ENCODE measurements at regions not wholly inside any gene's neighbourhood (a gene's known extent, or its start where the extent isn't known, plus 50 kb on each side); places are given as distances from the start of the nearest gene placed in this dataset.

DNA sequence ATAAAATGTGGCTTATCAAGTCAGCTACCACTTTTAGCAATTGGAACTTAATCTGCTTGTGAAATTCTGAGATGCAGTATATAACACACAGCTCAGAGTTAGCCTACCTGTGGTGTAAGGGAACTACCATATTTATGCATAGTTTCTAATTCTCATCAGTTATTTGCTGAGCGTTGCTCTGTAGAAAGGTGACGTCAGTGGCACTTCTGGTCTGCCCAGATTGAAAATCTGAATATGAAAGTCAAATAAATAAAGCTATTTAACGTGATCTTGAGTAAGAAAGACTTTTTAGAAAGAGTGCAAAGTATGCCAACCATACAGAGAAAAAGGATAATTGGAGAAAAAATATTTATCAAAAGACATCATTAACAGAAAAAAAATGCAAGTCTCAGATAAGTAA, 938.9 kb upstream of the NOVA1 start:
- TF ChIP-seq EZH2 (IDR thresholded peaks at IDR 0.05; ENCODE audit: borderline replicate concordance, insufficient read depth, low read length, poor library complexity, severe bottlenecking) (no peak), CTCF (IDR thresholded peaks at IDR 0.05; ENCODE audit: poor library complexity, severe bottlenecking) (no peak), SMC3 (conservative IDR thresholded peaks at IDR 0.05; ENCODE audit: poor library complexity) (no peak), MXI1 (conservative IDR thresholded peaks at IDR 0.05; ENCODE audit: poor library complexity, severe bottlenecking) (no peak), EP300 (conservative IDR thresholded peaks at IDR 0.05; ENCODE audit: poor library complexity, severe bottlenecking) (no peak), TAF1 (IDR thresholded peaks at IDR 0.05; ENCODE audit: low read depth) (no peak), RAD21 (conservative IDR thresholded peaks at IDR 0.05) (no peak), POLR2AphosphoS5 (IDR thresholded peaks at IDR 0.05) (no peak)
- TF ChIP-seq, protein P1, sequence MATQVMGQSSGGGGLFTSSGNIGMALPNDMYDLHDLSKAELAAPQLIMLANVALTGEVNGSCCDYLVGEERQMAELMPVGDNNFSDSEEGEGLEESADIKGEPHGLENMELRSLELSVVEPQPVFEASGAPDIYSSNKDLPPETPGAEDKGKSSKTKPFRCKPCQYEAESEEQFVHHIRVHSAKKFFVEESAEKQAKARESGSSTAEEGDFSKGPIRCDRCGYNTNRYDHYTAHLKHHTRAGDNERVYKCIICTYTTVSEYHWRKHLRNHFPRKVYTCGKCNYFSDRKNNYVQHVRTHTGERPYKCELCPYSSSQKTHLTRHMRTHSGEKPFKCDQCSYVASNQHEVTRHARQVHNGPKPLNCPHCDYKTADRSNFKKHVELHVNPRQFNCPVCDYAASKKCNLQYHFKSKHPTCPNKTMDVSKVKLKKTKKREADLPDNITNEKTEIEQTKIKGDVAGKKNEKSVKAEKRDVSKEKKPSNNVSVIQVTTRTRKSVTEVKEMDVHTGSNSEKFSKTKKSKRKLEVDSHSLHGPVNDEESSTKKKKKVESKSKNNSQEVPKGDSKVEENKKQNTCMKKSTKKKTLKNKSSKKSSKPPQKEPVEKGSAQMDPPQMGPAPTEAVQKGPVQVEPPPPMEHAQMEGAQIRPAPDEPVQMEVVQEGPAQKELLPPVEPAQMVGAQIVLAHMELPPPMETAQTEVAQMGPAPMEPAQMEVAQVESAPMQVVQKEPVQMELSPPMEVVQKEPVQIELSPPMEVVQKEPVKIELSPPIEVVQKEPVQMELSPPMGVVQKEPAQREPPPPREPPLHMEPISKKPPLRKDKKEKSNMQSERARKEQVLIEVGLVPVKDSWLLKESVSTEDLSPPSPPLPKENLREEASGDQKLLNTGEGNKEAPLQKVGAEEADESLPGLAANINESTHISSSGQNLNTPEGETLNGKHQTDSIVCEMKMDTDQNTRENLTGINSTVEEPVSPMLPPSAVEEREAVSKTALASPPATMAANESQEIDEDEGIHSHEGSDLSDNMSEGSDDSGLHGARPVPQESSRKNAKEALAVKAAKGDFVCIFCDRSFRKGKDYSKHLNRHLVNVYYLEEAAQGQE (IDR thresholded peaks at IDR 0.05; ENCODE audit: borderline replicate concordance): no peak
- Histone ChIP-seq H3K79me2 (replicated peaks; ENCODE audit: insufficient read depth, low read length) (no peaks in the 10 kb centered on the region), H4K20me1 (ENCODE audit: insufficient read depth) (no peaks in the 10 kb centered on the region), H3K27me3 (ENCODE audit: insufficient read depth, low read depth, low read length) (no peaks in the 10 kb centered on the region), H2AFZ (ENCODE audit: low read depth, low read length) (no peak overlapping the region), H3K9me2 (ENCODE audit: insufficient read depth, low read length) (no peaks in the 10 kb centered on the region), H3K4me3 (ENCODE audit: low read length) (no peak overlapping the region), H3K27ac (ENCODE audit: low read length) (no peak overlapping the region), H3K9me3 (ENCODE audit: low read length) (peaks cover 5% of the 10 kb centered on the region), H3K9ac (ENCODE audit: low read length) (no peak overlapping the region), H3K36me3 (ENCODE audit: insufficient read depth, low read length) (no peaks in the 10 kb centered on the region), H3F3A (ENCODE audit: insufficient read depth, low read length, poor library complexity, severe bottlenecking) (no peaks in the 10 kb centered on the region), H3K4me2 (ENCODE audit: low read length) (no peak overlapping the region)

- no peak overlapping the region for H3K27ac ChIP-seq (ENCODE audit: low read length)
- H3K4me3 ChIP-seq (ENCODE audit: low read length): no peak overlapping the region
- H3K9me3 ChIP-seq (ENCODE audit: low read length): peaks cover 6% of the 10 kb centered on the region
- no peaks in the 10 kb centered on the region for H3K27me3 ChIP-seq (ENCODE audit: insufficient read depth, low read depth, low read length)
- H3K36me3 ChIP-seq (ENCODE audit: insufficient read depth, low read length): no peaks in the 10 kb centered on the region
- peaks cover 3% of the 10 kb centered on the region for H3K79me2 ChIP-seq (replicated peaks; ENCODE audit: insufficient read depth, low read length)
- TF ChIP-seq CTCF (IDR thresholded peaks at IDR 0.05; ENCODE audit: poor library complexity, severe bottlenecking) (no peak), EP300 (conservative IDR thresholded peaks at IDR 0.05; ENCODE audit: poor library complexity, severe bottlenecking) (no peak), SMC3 (conservative IDR thresholded peaks at IDR 0.05; ENCODE audit: poor library complexity) (no peak), EZH2 (IDR thresholded peaks at IDR 0.05; ENCODE audit: borderline replicate concordance, insufficient read depth, low read length, poor library complexity, severe bottlenecking) (no peak), TAF1 (IDR thresholded peaks at IDR 0.05; ENCODE audit: low read depth) (no peak), RAD21 (conservative IDR thresholded peaks at IDR 0.05) (no peak), POLR2AphosphoS5 (IDR thresholded peaks at IDR 0.05) (no peak), MXI1 (conservative IDR thresholded peaks at IDR 0.05; ENCODE audit: poor library complexity, severe bottlenecking) (no peak)
- TF ChIP-seq, protein P1 (IDR thresholded peaks at IDR 0.05; ENCODE audit: borderline replicate concordance): no peak
- H2AFZ ChIP-seq (ENCODE audit: low read depth, low read length): no peak overlapping the region
- H4K20me1 ChIP-seq (ENCODE audit: insufficient read depth): no peaks in the 10 kb centered on the region
- H3F3A ChIP-seq (ENCODE audit: insufficient read depth, low read length, poor library complexity, severe bottlenecking): no peaks in the 10 kb centered on the region
- H3K9me2 ChIP-seq (ENCODE audit: insufficient read depth, low read length): no peaks in the 10 kb centered on the region
- H3K4me2 ChIP-seq (ENCODE audit: low read length): no peak overlapping the region
- H3K9ac ChIP-seq (ENCODE audit: low read length): no peak overlapping the region
These were observed 948.3 kb upstream of the NOVA1 start for GRCh38 chr14:27546111-27546510.
